Dedifferentiated amniotic fluid mesenchymal stem cell (primary cell): ENCODE measurements at regions not wholly inside any gene's neighbourhood (a gene's known extent, or its start where the extent isn't known, plus 50 kb on each side); places are given as distances from the start of the nearest gene placed in this dataset.
"Not testable (repeated sequence)": the region's sequence is repeated elsewhere in the genome, so short reads cannot be mapped to it uniquely, and the experiment has no call there.

Experiments
- DNase-seq: peaks from one replicate; pipeline ENCODE4 v3.0.0-alpha.2; 2016; ENCODE audit errors: extremely low spot score

- DNase-seq: no peak
These were observed 203.2 kb downstream of the LAS1L start for GRCh38 chrX:65331371-65331770.

DNA sequence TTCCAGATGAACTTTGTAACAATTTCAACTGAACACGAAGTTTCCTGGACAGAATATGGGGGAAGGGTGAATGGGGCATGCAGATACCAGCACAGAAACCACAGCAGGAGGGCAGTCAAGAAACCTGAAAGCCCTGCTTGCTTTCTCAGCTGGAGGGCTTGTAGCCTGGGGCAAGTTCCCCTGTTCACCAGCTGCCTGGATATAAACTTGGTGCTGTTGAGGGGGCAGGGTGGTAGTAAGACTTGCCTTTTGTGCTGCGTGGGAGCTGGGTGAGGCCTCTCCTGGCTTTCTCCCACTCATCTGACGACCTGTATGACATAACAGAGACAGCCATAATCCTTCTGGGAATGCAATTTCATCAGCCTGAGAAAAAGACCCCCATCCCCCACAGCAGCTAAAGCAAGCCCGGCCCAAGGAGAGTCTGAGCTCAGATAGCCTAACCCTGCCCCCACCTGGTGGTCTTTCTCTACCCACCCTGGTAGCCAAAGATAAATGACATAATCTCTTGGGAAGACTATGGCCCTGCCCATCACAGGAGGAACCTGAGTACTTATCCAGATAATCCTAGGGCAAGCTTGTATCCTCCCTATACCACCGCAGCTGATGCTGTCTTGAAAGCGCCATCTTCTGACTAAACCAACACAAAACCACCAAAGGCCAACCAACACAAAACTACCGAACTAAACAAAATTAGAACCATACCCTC is 234.3 kb downstream of the LAS1L start:
- no peak for DNase-seq

DNA sequence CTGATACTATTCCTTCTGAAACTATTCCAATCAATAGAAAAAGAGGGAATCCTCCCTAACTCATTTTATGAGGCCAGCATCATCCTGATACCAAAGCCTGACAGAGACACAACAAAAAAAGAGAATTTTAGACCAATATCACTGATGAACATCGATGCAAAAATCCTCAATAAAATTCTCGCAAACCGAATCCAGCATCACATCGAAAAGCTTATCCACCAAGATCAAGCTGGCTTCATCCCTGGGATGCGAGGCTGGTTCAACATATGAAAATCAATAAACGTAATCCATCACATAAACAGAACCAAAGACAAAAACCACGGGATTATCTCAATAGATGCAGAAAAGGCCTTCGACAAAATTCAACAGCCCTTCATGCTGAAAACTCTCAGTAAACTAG is 251.7 kb downstream of the LAS1L start:
- DNase-seq: not testable (repeated sequence)

GRCh38 chrX:65273152-65273551 is 261.4 kb downstream of the LAS1L start:
- DNase-seq: no peak

DNA sequence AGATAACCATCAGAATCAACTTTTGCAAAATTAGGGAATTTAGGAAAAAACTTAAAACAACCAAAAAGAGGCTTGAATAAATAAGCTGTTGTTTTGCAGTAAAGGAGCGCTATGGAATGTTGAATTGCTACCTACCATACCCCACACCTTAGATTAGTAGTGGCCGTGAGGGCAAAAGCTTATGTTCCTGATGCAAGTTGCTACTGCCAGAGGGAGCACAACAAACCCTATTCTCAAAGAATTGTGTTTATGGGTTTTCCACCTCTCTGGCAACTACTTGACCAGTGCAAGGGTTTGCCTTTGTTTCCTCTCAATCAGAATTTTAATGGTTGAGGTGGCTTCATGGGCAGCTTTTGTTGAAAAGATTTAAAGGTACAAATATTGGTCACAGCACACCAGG is 268.1 kb downstream of the LAS1L start:
- DNase-seq: no peak

- no peak for DNase-seq
These were observed 277.6 kb upstream of the ZC4H2 start for GRCh38 chrX:65253817-65254216.

DNA sequence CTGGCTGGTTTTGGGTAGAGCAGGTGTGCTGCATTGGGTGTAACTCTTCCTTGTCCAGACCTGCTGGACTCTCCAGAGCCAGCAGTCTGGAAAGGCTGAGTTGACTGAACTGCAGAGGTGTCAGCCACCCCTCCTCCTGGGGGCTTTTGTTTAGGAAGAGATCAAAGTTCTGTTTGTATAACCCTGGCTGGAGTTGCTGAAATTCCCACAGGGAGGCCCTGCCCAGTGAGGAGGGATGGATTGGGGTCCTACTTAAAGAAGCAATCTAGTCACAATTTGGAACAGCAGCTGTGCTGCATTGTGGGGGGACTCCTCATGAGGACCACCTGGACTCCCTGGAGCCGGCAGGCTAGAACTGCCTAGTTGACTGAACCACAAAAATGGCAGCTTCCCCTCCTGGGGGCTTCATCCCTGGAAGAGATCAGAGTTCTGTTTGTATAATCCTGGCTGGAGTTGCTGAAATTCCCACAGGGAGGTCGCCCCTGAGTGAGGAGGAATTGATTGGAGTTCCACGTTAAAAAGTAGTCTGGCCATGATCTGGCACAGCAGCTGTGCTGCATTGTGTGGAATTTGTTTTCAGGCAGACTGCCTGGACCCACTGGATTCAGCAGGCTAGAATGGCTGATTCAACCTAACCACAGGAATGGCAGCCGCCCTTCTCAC is 264.9 kb upstream of the ZC4H2 start:
- DNase-seq: no peak

DNA sequence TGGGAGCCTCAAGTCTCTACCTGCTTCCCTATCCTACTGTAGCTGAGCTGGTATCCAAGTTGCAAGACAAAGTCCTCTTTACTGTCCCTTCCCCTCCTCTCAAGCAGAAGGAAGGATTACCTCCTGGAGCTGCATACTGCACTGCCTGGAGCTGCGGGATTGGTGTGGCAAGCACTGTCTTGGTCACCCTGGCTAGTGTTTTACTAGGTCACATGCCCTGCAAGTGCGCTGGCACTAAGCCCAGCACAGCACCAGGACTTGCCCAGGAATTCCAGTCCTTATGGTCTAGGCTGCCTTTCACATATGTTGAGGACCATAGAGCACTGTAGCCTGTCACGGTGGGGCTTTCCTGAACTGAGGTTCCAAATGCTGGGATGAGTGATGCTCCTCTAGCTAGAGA is 227.3 kb upstream of the ZC4H2 start:
- DNase-seq: no peak

DNA sequence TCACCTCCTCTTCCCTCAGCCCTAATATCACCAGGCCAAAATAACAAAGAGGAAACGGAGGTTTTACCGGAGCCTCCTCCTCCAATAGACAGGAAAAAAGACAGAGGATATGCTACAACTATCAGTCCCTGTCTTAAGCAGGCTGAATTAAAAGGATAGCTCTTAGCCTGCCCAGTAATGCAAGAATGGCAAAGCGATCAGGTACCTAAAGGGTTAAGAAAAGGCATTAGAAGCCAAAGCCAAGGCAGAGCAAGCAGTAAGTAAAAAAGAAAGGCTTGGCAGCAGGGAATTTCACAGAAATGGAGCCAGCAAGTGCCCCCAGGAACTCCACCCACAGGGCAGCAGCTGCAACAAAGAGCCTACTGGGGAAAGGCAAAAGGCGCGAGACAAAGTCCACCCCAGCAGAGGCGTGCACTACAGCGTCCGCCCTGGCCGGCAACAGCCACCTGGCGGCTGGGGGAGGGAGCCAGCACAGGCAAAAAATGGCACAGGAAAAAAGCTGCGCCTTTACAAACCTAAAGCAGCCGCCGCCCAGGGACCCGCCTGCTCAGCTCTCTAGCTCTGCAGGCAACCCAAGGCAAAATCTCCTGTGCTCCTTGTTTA is 220.6 kb upstream of the ZC4H2 start:
- no peak for DNase-seq

GRCh38 chrX:65195621-65196020 is 219.4 kb upstream of the ZC4H2 start:
- no peak for DNase-seq

- no peak for DNase-seq
These were observed 218.3 kb upstream of the ZC4H2 start for GRCh38 chrX:65194547-65194946.

DNA sequence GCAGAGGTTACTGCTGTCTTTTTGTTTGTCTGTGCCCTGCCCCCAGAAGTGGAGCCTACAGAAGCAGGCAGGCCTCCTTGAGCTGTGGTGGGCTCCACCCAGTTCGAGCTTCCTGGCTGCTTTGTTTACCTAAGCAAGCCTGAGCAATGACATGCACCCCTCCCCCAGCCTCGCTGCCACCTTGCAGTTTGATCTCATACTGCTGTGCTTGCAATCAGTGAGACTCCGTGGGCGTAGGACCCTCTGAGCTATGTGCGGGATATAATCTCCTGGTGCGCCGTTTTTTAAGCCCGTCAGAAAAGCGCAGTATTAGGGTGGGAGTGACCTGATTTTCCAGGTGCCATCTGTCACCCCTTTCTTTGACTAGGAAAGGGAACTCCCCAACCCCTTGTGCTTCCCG is 187.1 kb upstream of the ZC4H2 start:
- not testable (repeated sequence) for DNase-seq

- no peak for DNase-seq
These were observed 172.0 kb upstream of the ZC4H2 start for GRCh38 chrX:65148232-65148631.

DNA sequence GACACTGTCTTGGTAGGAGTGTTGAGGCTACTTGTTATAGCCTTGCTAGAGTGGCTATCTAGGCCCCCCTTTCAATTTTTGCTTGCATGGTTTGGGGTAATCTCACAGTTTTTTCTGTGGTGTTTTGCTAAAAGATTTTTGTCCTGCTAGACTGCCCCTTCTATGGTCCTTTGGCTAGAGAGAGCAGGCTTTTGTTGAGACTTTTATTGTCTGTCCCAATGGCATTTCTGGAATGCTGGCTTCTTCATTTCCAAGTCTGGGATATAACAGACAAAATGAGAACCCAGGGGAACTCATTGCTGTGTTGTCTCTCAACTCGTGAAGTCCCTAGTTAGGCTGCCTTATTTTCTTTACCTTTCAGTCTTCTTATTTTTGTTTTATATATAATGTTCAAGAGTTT is 160.2 kb upstream of the ZC4H2 start:
- no peak for DNase-seq

GRCh38 chrX:65127842-65128241 is 151.6 kb upstream of the ZC4H2 start:
- DNase-seq: no peak

DNA sequence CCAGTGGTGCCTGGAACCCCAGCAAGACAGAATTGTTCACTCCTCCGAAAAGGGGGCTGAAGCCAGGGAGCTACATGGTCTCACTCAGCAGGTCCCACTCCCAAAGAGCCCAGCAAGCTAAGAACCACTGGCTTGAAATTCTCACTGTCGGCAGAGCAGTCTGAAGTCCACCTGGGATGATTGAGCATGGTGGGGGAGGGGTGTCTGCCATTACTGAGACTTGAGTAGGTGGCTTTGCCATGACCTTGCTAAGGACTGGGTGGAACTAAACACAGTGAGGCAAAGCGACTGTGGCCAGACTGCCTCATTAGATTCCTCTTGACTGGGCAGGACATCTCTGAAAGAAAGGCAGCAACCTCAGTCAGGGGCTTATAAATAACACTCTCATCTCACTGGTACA is 122.6 kb upstream of the ZC4H2 start:
- DNase-seq: no peak

DNA sequence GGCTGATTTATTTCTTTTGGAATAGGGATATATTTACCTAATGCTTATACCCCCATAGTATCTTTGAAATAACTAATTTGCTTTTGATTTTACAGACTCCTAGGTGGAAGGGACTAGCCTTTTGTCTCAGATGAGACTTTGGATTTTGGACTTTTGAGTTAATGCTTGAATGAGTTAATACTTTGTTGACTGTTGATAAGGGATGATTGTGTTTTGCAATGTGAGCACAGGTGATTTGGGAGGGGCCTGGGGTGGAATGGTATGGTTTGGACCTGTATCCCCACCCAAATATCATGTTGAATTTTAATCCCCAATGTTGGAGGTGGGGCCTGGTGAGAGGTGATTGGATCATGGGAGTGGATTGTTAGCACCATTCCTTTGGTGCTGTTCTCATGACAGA is 117.4 kb upstream of the ZC4H2 start:
- no peak for DNase-seq

- no peak for DNase-seq
These were observed 97.0 kb upstream of the ZC4H2 start for GRCh38 chrX:65073233-65073632.

DNA sequence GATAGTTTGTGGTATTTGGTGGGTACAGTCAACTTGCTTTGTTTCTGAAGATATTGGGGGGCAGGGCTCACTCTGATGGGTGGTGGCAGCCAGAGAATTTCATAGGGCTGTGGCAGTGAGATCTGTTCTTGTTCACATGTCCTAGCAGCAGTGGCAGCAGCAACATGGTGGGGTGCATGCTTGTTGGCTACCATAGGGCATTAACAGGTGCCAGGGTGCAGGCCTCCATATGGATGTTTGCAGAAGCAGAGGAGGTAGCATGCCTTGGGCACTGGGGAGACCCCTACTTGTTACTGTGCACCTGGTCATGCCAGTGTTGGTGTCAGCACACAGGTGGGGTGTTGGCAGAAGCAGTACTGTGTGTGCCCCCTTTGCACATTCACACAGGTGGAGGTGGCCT is 96.3 kb upstream of the ZC4H2 start:
- DNase-seq: no peak

GRCh38 chrX:65058626-65059025 is 82.4 kb upstream of the ZC4H2 start:
- DNase-seq: not testable (repeated sequence)

DNA sequence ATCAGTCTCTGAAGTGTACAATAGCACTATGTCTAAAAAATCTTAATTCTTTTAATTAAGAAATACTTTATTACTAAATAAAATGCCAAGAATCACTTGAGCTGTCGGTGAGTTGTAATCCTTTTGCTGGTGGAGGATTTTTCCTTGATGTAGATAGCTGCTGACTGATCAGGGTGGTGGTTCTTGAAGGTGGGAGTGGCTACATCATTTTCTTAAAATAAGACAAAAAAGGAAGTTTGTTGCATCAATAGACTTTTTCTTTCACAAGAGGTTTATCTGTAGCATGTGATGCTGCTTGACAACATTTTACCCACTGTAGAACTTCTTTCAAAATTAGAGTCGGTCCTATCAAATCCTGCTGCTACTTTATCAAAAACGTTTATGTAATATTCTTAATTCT is 68.8 kb upstream of the ZC4H2 start:
- DNase-seq: no peak

DNA sequence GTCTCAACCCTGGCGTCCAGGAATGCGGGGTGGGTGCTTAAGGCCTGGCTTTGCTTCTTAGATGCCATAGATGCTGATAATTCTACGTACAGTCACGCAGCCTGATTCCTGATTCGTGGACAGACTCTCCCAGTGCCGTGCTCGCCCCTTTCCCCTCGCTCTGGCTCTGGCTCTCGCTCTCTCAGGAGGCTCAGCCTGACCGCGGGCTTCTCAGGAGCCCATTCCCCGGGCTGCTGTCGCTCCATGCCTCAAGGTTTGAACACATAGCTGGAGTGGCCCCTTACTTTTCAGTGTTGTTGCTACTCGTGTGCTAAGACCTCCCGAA is 59.2 kb upstream of the ZC4H2 start:
- DNase-seq: no peak

DNA sequence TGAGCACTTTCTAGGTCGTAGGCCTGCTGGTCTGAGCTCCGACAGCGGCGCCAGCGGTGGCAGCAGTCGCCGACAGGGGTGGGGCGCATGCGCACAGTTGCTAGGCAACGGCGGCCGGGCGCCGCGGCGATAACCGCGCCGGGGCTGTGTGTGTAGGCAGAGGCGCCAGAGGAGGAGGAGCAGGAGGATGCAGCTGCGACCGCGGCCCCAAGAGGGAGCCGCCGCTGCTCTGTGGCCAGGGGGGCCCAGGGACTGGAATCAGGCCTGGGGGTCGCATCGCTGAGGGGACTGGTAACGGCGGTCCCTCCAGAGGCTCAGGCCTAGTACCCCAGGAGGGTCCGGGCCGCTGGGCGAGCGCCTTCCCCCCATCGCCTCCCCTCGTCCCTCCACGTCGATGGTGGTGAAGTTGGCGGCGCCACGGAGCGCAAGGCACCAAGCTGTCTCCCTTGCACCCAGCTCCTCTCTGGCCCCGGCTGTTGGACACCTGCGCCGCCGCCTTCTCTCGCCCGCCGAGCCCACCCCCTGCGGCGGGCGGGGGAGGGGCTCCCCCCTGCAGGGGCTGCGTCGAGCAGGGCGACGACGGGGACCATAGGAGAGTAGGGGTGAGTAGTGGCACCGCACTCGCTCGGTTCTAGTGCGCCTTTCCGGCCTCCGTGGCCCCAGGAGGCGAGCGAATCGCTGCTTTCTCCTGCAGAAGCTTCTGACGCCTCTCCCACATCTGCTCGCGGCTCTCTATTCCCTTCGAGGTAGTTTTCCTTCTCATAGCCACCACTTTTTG is 58.6 kb upstream of the ZC4H2 start, which contains the start of gene ZC3H12B:
Gene ZC3H12B (plus strand): TSS at position 159 of the 778 bp plus-strand sequence.
- DNase-seq: peak; percentile 26
